ENCODE measurements at regions not wholly inside any gene's neighbourhood (a gene's known extent, or its start where the extent isn't known, plus 50 kb on each side); places are given as distances from the start of the nearest gene placed in this dataset.

GRCh38 chr1:239841631-239842030, 250.1 kb upstream of the FMN2 start:
- no peak overlapping the region for H4K5ac ChIP-seq (ENCODE audit: insufficient read length, low read depth, low read length)
- H3K4me3 ChIP-seq (ENCODE audit: extremely low read depth in 1 of 4, insufficient read depth in 2 of 4, low read depth in 3 of 4, low read length in 4 of 4): no peak overlapping the region
- H3K27ac ChIP-seq (ENCODE audit: low read depth, low read length): no peak overlapping the region
- no peaks in the 10 kb centered on the region for H3K9me3 ChIP-seq (ENCODE audit: insufficient read depth in 2 of 2, low read depth in 1 of 2, low read length in 1 of 2)
- no peak overlapping the region for H2AFZ ChIP-seq (ENCODE audit: low read length)
- H3K4me2 ChIP-seq (ENCODE audit: insufficient read depth in 1 of 2, low read depth in 2 of 2, low read length in 2 of 2): no peak overlapping the region
- no peak for FAIRE-seq
- H4K20me1 ChIP-seq (replicated peaks in 1 of 2; ENCODE audit: control insufficient read depth in 1 of 2, insufficient read depth in 2 of 2, low read length in 2 of 2): no peaks in the 10 kb centered on the region
- no peak overlapping the region for H3K14ac ChIP-seq (ENCODE audit: insufficient read length)
- ChIA-PET POLR2A (ENCODE audit: partially characterized antibody) (no interaction called here), CTCF (ENCODE audit: partially characterized antibody) (no interaction called here)
- H2BK120ac ChIP-seq (replicated peaks; ENCODE audit: low read depth, low read length): no peak overlapping the region
- WGBS, 2 experiments (ENCODE audit: extremely low coverage in 1 of 2, insufficient coverage in 1 of 2, insufficient read length in 1 of 2, insufficient replicate concordance in 2 of 2, low coverage in 1 of 2, low lambda C conversion rate in 2 of 2, missing lambda C conversion rate in 1 of 2): 85% methylated on average over 2 of the region's 2 CpGs; no CpG with 5 or more reads in 1 of the 2 experiments
- no peaks in the 10 kb centered on the region for H3K27me3 ChIP-seq (replicated peaks in 1 of 4; ENCODE audit: control insufficient read depth in 3 of 4, extremely low read depth in 1 of 4, insufficient read depth in 3 of 4, low read length in 3 of 4)
- H4K91ac ChIP-seq (replicated peaks; ENCODE audit: insufficient read length, low read length): no peak overlapping the region
- DNase-seq (ENCODE audit: low read depth in 1 of 2, low spot score in 2 of 2): no peak
- H2BK12ac ChIP-seq (ENCODE audit: low read depth, low read length): no peak overlapping the region
- no peaks in the 10 kb centered on the region for H3K79me1 ChIP-seq (ENCODE audit: low read depth, low read length)
- H3K4ac ChIP-seq (replicated peaks; ENCODE audit: insufficient read length, low read depth, low read length): no peak overlapping the region
- H3K4me1 ChIP-seq (replicated peaks in 1 of 4; ENCODE audit: control insufficient read depth in 3 of 4, insufficient read depth in 4 of 4, low read length in 3 of 4): no peaks in the 10 kb centered on the region
- H3K23me2 ChIP-seq (ENCODE audit: low read depth, low read length): no peaks in the 10 kb centered on the region
- H2BK5ac ChIP-seq (ENCODE audit: low read depth, low read length): no peak overlapping the region
- no peak overlapping the region for H3K23ac ChIP-seq (ENCODE audit: insufficient read length)
- H2BK15ac ChIP-seq (ENCODE audit: low read length): no peak overlapping the region
- H2AK5ac ChIP-seq (ENCODE audit: low read depth, low read length): no peak overlapping the region
- no peaks in the 10 kb centered on the region for H3K79me2 ChIP-seq (ENCODE audit: control insufficient read depth in 1 of 2, insufficient read depth in 2 of 2, low read length in 2 of 2)
- H2BK20ac ChIP-seq (ENCODE audit: low read length): no peak overlapping the region
- no peak overlapping the region for H3K56ac ChIP-seq (replicated peaks; ENCODE audit: insufficient read length, low read depth, low read length)
- no peak overlapping the region for H3K18ac ChIP-seq (ENCODE audit: extremely low read depth, low read length)
- H4K8ac ChIP-seq (ENCODE audit: extremely low read depth, insufficient read depth, low read length): no peak overlapping the region
- H3K36me3 ChIP-seq (ENCODE audit: control insufficient read depth in 2 of 4, insufficient read depth in 4 of 4, low read length in 3 of 4): no peaks in the 10 kb centered on the region
- H3K9ac ChIP-seq (replicated peaks in 1 of 4; ENCODE audit: extremely low read depth in 1 of 4, low read depth in 3 of 4, low read length in 3 of 4): no peak overlapping the region
- TF ChIP-seq RXRA (IDR thresholded peaks at IDR 0.05; ENCODE audit: insufficient read depth, low read depth, low read length) (no peak), CHD1 (IDR thresholded peaks at IDR 0.05; ENCODE audit: low read depth, low read length) (no peak), KDM4A (IDR thresholded peaks at IDR 0.05; ENCODE audit: low read depth, low read length, severe bottlenecking) (no peak), EZH2 (IDR thresholded peaks at IDR 0.05; ENCODE audit: low read depth, low read length, severe bottlenecking) (no peak), CBX8 (IDR thresholded peaks at IDR 0.05; ENCODE audit: borderline replicate concordance, low read depth, low read length) (no peak), CHD2 (IDR thresholded peaks at IDR 0.05; ENCODE audit: low read length) (no peak), SIN3A (conservative IDR thresholded peaks at IDR 0.05 in 1 of 2, IDR thresholded peaks at IDR 0.05 in 1 of 2; ENCODE audit: low read depth in 1 of 2, low read length in 2 of 2) (no peak), SP2 (IDR thresholded peaks at IDR 0.05; ENCODE audit: low read length) (no peak), KDM5A (IDR thresholded peaks at IDR 0.05; ENCODE audit: low read length) (no peak), RFX5 (IDR thresholded peaks at IDR 0.05; ENCODE audit: borderline replicate concordance, low read depth, low read length) (no peak), ATF3 (IDR thresholded peaks at IDR 0.05; ENCODE audit: insufficient read depth, low read depth, low read length) (no peak), RBBP5 (IDR thresholded peaks at IDR 0.05; ENCODE audit: borderline replicate concordance, low read depth, low read length) (no peak), ASH2L (IDR thresholded peaks at IDR 0.05; ENCODE audit: low read length) (no peak), NRF1 (IDR thresholded peaks at IDR 0.05; ENCODE audit: low read depth, low read length) (no peak), SRF (IDR thresholded peaks at IDR 0.05; ENCODE audit: low read depth, low read length) (no peak)

All from H1 (cell line).